Ovary (tissue), 7 donors: ENCODE measurements at regions not wholly inside any gene's neighbourhood (a gene's known extent, or its start where the extent isn't known, plus 50 kb on each side); places are given as distances from the start of the nearest gene placed in this dataset.

Experiments used
- DNase-seq, 5 donors: peaks; one replicate each; pipeline ENCODE4 v3.0.0-alpha.2; 2019 to 2020
- H3K27ac ChIP-seq, 2 donors: fragments of 200-600 bp; one replicate each; pipeline versions ENCODE4 v1.5.1 to v1.8.0; 2019 to 2022
- H3K27me3 ChIP-seq: fragments of 200-600 bp; one replicate; pipeline ENCODE4 v1.8.0; 2022
- H3K36me3 ChIP-seq: fragments of 200-600 bp; sonication (generic); one replicate; pipeline ENCODE4 v1.5.1; 2019
- H3K4me1 ChIP-seq: one replicate; pipeline ENCODE4 v1.8.1; 2013; ENCODE audit warnings: mild to moderate bottlenecking, moderate library complexity; ENCODE audit not compliant: insufficient read depth
- H3K4me3 ChIP-seq: fragments of 200-600 bp; sonication (generic); one replicate; pipeline ENCODE4 v1.5.1; 2017
- H3K9me3 ChIP-seq, 2 donors: fragments of 200-600 bp in 1 of 2; sonication (generic) in 1 of 2; one replicate each; pipeline versions ENCODE4 v1.5.1 to v1.8.1; 2013 to 2019; ENCODE audit warnings: mild to moderate bottlenecking in 1 of 2, moderate library complexity in 1 of 2
- EP300 ChIP-seq: sonication (generic); formaldehyde crosslinking; IDR thresholded peaks from one replicate; pipeline ENCODE4 v1.6.1; 2017; ENCODE audit warnings: antibody characterized with exemption
- POLR2A ChIP-seq: fragments of 450-650 bp; IDR thresholded peaks from one replicate; pipeline ENCODE4 v1.6.1; 2017; ENCODE audit warnings: antibody characterized with exemption, mild to moderate bottlenecking, moderate library complexity
- WGBS, 3 donors: extraction: QIAGEN DNeasy Blood & Tissue Kit in 1 of 3; methylation state at CpG; one replicate each; pipeline versions ENCODE4 v1.1.5 to v1.1.7; 2013 to 2017; 5-methylcytosine and 5-hydroxymethylcytosine counted together
- intact Hi-C, 4 donors: fragments of 100-400 bp; cut with DNase I; formaldehyde crosslinking; loops; one replicate each; pipeline versions ENCODE4 v1.11.0 to v1.15.1; 2022 to 2023
- TF ChIP-seq, protein P1 (sequence below), 3 donors: fragments of 450-650 bp in 2 of 3; fragments of 200-600 bp in 1 of 3; IDR thresholded peaks; one replicate each; pipeline versions ENCODE4 v1.5.1 to v1.8.0; 2016 to 2022; ENCODE audit warnings: antibody characterized with exemption in 3 of 3, mild to moderate bottlenecking in 1 of 3
- donor health status: DM: no; HTN: no; CAD: no; lungs with moderate emphysema.
- donor health status: DM: no; HTN: no; CAD: no.
- donor health status: Bipolar disorder and iron deficiency.
- donor health status: DM: no; HTN: no; CAD: no.
- donor health status: DM: yes; HTN: yes; CAD: no.

DNA sequence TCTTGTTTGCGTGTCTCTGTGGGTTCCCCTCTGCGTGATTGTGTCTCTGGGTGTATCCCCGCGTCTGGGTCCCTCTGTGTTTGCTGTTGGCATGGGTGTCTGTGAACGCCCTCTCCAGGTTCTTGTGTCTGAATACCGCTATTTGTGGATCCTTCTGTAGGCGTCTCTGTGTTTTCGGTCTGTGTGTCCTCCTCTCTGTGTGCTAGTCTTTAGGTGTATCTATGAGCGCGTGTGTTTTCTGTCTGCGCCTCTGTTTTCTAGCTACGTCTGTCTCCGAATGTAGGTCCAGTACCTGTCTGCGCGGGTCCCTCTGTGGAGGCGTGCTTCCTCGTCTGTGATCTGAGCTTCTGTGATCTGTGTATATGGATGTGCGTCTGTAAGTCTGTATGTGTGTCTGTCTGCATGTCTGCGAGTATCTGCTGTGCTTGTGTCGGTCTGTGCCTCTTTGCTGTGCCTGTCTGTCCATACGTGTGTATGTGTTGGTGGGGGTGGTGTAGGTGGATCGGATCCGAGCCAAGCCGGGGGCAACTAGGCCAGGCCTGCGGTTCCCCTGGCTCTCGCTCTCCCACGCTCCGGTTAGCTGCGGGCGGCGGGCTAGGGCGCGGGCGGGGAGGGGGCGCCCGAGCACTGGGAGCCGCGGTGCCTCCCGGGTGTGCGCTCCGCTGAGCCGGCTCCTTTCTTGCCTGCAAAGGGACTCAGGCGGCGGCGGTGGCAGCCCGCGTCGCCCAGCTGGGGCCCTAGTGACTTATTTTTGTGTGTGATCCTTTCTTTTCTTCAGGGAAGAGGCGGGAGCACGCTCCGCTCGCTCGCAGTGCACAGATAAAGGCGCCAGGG lies 105.3 kb upstream of the E2F8 start:
- Histone ChIP-seq H3K36me3 (no peaks in the 10 kb centered on the region), H3K27ac (no peak overlapping the region), H3K27me3 (no peaks in the 10 kb centered on the region), H3K4me3 (no peak overlapping the region), H3K9me3 (no peaks in the 10 kb centered on the region), H3K4me1 (peaks cover 2% of the 10 kb centered on the region)
- WGBS, 3 donors = 3 to 4% (median 4%) methylated on average over 48 to 54 of the region's 54 CpGs
- DNase-seq = no peak
- intact Hi-C loops = no loop called here
- TF ChIP-seq, protein P1, sequence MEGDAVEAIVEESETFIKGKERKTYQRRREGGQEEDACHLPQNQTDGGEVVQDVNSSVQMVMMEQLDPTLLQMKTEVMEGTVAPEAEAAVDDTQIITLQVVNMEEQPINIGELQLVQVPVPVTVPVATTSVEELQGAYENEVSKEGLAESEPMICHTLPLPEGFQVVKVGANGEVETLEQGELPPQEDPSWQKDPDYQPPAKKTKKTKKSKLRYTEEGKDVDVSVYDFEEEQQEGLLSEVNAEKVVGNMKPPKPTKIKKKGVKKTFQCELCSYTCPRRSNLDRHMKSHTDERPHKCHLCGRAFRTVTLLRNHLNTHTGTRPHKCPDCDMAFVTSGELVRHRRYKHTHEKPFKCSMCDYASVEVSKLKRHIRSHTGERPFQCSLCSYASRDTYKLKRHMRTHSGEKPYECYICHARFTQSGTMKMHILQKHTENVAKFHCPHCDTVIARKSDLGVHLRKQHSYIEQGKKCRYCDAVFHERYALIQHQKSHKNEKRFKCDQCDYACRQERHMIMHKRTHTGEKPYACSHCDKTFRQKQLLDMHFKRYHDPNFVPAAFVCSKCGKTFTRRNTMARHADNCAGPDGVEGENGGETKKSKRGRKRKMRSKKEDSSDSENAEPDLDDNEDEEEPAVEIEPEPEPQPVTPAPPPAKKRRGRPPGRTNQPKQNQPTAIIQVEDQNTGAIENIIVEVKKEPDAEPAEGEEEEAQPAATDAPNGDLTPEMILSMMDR (IDR thresholded peaks at IDR 0.05) = no peak
- TF ChIP-seq EP300 = no peak
- TF ChIP-seq POLR2A = no peak

DNA sequence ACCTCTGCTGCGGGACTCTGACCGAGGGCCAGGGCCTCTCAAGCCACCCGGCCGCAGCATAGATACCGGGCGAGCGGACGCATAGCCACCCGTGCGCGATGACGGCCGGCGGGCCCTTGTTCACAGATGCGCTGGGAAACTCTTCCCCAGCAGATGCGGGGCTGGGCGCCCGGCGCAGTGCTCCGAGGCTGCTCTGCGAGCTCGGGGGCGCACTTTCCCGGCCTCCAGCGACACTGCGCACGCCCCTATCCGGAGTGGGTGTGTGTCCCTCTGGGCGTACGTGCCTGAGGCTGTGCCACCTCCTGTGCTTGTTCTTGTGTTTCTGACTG lies 104.7 kb upstream of the E2F8 start:
- Histone ChIP-seq H3K36me3 (no peaks in the 10 kb centered on the region), H3K4me1 (peaks cover 2% of the 10 kb centered on the region), H3K27ac (no peak overlapping the region), H3K4me3 (no peak overlapping the region), H3K9me3 (no peaks in the 10 kb centered on the region), H3K27me3 (no peaks in the 10 kb centered on the region)
- intact Hi-C loops = no loop called here
- 0 to 2% (median 1%) methylated on average over 29 to 30 of the region's 30 CpGs for WGBS, 3 donors
- DNase-seq = no peak
- TF ChIP-seq EP300 = no peak
- no peak for TF ChIP-seq POLR2A
- TF ChIP-seq, protein P1 (IDR thresholded peaks at IDR 0.05) = no peak

DNA sequence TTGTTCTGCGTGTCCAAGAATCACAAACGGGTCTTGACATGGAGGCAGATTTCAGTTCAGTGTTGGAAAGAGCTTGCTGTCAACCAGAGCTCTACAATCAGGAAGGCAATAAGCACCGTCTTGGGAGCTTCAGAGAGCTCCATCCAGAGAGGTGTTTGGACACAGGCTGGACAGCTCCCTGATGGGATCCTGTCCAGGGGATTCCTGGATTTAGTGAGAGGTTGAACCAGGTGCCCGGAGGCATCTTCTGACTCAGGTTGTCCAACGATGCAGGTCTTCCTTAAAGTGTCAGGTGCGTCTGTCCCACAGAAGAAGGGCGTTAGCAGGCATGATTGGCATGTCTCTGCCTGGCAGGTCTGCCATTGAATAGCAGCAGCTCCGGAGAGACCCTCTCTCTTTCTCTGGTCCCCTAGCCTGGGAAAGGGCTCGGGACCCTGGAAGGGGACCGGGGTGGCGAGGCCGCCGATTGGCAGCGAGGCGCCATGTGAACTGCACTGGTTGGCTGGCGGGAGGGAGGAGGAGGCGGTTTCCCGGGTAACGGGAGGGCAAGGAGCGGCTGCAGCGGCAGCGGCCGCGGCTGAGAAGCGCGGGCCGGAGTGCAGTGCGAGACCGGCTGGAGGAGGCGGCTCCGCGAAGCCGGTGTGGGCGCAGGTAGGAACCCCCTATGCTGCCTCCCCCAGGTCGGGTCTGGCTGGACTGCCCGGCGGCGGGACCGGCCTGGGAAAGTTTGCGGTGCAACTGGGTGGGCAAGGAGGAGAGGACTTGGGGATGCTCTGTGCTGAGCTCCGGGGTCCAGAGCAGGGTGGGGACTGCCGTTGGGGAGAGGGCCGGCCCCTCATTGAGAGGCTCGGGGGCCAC lies 104.1 kb upstream of the E2F8 start:
- DNase-seq = no peak

DNA sequence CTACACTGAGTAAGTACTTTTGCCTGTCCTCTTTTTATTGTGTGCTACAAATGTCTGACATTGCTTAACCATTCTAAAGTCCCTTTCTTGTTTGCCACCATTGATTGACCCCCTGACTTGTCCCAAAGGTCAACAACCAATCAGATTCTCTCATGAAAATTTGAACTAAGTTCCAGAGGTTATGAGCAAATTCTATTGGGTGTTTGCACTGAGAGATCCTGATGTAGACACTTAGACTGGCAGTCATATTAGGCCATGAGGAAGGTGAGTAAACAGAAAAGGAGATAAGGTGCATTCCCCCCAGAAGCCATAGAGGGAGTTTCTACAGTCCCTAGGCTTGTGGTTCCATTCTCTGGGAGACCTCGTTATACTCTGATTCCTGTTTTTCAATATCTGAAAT lies 101.3 kb upstream of the E2F8 start:
- Histone ChIP-seq H3K4me1 (peaks cover 2% of the 10 kb centered on the region), H3K27ac (no peak overlapping the region), H3K4me3 (no peak overlapping the region), H3K36me3 (no peaks in the 10 kb centered on the region), H3K9me3 (no peaks in the 10 kb centered on the region), H3K27me3 (no peaks in the 10 kb centered on the region)
- TF ChIP-seq EP300 = no peak
- intact Hi-C loops = no loop called here
- DNase-seq = no peak
- WGBS, 3 donors = 50 to 76% (median 56%) methylated on average over 1 of the region's 1 CpG

More for the DNA sequence above, 104.1 kb upstream of the E2F8 start:
- H3K9me3 ChIP-seq = no peaks in the 10 kb centered on the region
- no peaks in the 10 kb centered on the region for H3K36me3 ChIP-seq
- no peaks in the 10 kb centered on the region for H3K27me3 ChIP-seq
- no peak overlapping the region for H3K27ac ChIP-seq
- peaks cover 2% of the 10 kb centered on the region for H3K4me1 ChIP-seq
- 5 to 6% (median 6%) methylated on average over 44 of the region's 44 CpGs for WGBS, 3 donors
- no peak overlapping the region for H3K4me3 ChIP-seq
- TF ChIP-seq, protein P1 (IDR thresholded peaks at IDR 0.05) = no peak
- TF ChIP-seq EP300 (no peak), POLR2A (no peak)
- intact Hi-C loops = no loop called here

DNA sequence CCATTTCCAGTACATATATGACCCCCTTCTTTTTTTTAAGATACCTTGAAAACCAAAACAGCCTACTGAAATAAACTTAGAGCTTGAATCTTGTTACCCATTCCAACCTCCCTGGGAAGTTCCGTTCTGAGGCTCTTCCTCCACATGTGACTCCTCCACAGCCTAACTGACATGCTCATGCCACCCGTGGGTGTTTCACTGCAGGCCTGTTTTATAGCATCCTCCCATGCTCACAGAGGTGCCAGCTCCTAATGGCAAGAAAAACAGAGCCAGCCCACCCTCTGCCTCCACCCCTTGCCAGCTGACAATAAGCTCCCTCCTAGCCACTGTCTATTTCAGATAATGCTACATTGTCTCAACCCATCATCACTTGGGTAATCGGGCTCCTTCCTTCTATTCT lies 97.6 kb upstream of the E2F8 start:
- Histone ChIP-seq H3K4me1 (no peaks in the 10 kb centered on the region), H3K9me3 (no peaks in the 10 kb centered on the region), H3K36me3 (no peaks in the 10 kb centered on the region), H3K4me3 (no peak overlapping the region), H3K27ac (no peak overlapping the region), H3K27me3 (no peaks in the 10 kb centered on the region)
- WGBS, 3 donors = 39 to 43% (median 39%) methylated on average over 3 of the region's 3 CpGs
- no peak for TF ChIP-seq EP300
- no peak for TF ChIP-seq POLR2A
- TF ChIP-seq, protein P1 (IDR thresholded peaks at IDR 0.05) = no peak
- DNase-seq = no peak
- intact Hi-C loops = no loop called here
